HPDE6-E6E7 (cell line): ENCODE measurements at regions not wholly inside any gene's neighbourhood (a gene's known extent, or its start where the extent isn't known, plus 50 kb on each side); places are given as distances from the start of the nearest gene placed in this dataset.

Experiments
- DNase-seq: peaks from one replicate; pipeline ENCODE4 v3.0.0; 2011; ENCODE audit warnings: missing footprints; ENCODE audit errors: extremely low spot score

DNA sequence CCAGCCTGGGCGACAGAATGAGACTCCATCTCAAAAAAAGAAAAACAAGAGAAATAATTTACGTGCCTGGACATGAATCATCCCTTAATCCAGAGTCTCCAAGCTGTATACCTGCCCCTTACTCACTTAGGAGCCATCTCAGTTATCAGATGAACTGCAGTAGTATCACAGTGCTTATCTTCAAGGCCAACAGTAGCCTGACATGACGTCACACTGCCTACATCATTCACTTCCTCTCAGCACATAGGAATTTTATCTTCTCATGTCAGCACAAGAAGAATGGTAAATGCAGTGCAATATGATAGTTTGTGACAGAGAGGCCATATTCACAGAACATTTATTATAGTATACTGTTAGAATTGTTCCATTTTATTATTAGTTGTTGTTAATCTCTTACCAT lies 216.6 kb downstream of the SS18 start:
- DNase-seq = no peak

DNA sequence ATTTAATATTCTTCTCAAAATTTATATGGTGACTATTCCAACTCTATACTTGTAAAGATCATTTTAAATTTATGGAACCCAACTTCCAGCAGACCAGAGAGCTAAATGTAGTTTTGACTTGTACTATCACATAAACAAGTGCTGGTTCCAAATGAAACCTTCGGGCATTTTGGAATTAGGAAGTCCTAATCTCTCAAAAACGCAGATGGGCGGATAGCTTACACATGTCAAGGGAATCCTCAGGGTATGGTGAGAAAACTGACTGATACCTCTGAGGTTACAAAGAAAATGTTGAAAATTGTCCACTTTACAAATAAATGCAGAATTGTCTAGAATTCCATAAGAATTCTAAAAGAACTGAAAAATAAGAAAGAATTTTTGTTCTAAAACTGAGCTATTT lies 224.1 kb downstream of the SS18 start:
- no peak for DNase-seq

DNA sequence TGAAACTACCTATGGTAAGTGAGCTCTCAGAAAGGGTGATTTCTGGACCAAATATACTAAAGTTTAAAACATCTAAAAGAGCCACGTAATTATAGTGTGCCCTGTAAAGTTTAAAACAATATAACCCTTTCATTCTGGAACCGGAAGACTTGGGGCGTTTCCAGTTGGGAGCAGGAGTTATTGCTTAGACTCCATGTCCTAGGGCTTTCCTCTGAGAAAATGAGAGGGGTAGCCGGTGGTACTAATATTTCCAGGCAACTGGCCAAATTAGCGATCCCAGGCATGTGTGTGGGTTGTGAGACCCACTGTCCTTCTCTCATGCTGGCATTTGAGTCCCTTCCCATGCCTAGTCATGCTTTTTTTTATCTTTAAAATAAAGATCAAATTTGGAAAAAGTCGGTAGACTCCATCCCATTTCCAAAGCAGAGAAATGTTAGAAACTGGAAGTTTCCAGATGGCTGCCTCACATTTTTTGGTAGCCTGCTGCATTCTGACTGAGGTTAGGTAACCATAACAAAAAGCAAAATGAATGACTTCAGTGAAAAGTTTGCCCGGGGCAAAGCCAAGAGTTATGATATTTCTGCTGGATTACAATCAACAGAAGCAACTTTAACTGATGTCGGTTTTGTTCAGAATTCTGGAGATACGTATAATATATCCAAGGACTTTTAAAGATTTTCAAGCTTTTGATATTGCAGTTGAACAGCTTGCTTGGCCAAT lies 227.4 kb downstream of the SS18 start:
- DNase-seq = no peak

DNA sequence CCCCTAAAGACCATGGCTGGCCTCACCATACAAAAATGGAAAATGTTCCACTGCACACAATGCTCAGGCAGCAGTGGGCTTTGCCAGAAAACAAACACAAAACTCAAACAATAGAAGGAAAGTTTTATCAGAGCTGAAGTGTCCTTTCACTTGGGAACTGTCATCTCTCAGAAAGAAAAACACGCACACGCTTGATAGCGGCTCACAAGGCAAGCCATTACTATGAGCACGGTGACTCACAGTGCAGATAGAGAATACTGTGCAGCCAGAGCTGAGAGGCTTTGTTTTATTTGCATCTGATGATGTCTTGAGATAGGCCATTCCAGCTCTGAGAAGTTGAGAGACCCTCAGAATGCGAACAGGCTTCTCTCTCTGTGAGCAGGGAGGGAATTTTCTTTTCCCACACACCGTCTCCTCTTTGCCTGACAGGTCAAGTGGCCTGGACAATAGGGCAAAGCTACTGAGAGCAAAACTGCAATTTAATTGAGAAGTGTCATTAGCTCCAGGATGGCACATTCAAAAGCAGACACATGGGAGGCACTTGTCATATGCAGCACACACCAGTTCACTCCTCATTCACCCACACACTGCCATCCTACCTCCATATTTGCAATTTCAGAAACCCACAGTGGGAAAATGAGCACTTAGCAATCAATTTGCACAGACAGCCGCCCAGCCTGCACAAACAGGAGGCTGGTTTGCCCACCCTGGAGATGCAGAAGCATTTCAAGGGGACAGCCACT lies 236.6 kb downstream of the SS18 start:
- no peak for DNase-seq

DNA sequence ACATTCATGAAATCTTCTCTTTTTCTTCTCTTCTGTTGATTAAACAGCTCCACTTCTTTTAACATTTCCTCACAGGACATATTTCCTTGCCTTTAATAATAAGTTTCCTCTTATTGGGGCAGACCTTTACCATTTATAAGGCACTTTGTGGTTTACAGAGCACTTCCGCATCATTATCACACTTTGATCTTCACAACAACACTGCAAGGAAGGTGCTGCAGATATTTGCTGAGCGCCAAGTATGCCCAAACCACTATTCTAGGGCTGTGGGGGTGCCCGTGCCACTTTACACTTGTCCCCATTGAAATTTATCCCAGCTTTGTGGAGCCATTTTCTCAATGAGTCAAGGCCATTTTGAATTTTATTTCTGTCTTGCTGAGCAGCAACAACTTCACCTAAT lies 246.6 kb downstream of the SS18 start:
- no peak for DNase-seq

DNA sequence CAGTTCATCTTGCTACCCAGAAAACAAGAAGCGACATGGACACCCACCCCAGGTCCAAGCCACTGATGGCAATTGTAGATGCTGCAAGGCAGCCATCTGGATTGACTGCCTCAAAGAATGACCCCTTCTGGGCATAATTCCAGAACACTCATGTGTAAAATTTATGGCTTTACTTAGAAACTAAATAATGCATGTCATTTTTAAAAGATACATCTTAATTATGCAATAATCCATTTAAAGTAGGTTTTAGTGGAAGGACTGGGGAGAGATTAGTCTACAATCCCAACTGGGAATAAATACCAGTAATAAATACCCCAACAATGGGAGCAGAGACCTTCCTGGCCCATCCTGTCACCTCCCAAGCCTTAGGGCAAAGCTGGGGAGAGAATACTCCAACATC lies 247.7 kb downstream of the SS18 start:
- DNase-seq = no peak

DNA sequence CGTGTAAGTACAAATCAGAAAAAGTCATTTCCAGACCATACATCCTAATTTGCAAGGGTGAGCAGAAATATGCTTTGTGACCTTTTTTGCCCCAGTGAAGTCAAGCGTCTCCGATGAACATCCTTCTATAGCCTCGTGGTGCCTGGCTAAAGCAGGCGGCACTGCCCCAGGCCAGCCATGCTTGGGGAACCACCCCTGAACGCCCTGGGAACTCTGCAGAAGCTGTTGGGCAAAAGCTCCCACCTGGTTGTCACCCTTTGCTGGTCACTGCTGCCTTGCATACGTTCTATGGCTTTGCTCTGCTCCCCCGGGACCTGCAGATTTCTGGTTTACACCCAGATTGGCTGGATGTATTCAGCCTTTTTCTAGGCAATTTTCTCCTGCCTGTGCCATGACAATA lies 256.4 kb downstream of the SS18 start:
- no peak for DNase-seq

DNA sequence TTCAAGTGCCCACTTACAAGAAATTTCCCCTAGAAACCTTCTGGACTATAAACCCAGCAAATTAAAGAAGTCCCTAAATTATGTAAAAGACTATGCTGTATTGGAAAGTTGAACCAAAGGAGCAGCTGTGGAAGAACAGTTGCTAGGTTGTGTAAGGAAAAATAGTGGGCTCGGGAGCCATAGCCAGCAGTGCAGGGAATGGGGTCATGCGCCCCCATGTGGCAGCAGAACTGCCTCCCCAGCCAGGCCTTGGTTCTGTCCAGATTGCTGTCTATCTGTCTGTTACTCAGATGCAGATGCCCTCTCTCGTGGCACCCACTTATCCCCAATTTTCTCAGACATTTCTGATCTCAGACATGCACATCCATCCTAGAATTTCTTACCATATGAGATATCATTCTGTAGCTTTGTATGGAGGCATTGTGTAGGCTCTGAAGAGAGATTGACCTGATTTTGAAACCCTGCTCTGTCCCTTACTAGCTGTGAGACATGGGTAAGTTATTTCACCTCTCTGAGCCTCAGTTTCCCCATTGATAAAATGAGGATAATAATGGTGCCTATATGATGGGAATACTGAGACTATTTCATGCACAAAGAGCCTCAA lies 258.3 kb downstream of the SS18 start:
- peak; percentile 15 for DNase-seq

DNA sequence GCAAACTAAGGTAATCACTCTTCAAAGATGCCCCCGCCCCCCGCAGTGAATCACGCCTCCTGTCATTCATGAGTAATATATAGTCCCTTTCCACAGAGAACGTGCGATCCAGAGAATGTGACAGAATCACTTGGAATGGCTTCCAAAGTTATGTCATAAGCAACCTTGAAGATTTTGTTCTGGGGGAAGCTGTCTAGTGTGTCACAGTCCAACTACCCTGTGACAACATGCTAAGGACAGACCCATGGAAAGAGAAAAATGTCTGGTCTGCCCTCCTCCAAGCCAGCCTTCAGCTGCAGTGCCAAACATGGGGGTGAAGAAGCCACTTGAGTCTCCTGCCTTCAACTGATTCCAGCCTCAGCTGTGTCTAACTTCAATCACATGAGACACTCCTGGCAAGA lies 259.1 kb downstream of the SS18 start:
- no peak for DNase-seq

DNA sequence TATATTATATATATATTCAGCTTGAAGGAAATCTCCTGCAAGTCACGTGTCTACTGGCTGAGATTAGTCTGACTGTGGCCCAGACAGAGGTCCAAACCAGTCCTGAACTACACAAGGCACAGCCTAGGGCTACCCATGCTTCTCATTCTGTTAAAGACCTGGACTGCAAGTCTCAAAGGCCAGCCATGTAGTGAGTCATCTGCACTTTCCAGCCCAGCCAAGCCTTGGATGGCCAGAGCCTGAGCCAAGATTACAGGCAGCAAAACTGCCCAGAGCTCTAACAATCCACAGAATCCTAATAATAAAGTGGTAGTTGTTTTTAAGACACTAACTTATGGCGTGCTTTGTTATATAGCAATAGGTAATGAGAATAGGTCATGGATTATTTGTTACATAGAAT lies 259.6 kb downstream of the SS18 start:
- DNase-seq = no peak

DNA sequence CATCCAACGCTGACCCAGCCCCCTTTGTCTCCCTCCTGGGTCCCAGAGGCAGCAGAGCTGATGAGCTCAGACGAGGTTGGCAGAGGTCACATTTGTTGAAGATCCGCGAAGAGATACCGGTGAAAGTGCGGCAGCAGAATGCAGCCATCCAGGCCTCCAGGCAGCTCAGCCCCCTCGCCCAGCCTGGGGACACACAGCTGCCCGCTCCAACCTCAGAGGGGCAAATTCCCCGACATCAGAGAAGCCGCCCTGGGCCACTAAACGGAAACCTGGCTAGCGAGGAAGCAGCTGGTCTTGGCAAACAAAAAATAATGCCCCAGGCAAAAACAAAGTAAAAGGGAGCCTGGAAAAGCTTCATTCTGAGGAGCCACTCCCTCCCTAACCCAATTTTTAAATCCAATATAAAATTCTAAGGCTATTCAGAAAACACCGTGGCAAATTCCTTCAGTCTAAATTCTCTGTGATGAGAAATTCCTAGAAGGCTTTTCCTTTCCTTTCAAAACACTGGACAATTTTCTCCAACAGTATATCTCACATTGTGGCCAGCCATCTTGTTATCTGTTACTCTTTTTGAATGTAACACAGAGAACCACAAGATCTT lies 262.4 kb downstream of the SS18 start:
- DNase-seq = no peak

DNA sequence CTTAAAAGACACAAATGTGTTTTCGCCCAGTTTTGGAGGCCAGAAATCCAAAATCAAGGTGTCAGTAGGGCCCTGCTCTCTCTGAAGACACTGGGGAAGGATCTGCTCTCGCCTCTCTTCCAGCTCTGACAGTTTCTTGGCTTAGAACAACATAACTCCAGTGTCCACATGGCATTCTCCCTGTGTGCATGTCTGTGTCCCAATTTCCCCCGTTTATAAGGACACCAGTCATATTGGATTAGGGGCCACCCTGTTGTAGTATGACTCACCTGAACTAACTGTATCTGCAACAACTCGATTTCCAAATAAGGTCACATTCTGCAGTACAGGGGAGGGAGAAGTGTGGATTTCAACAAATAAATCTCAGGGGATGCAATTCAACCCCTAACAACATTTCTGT lies 263.2 kb downstream of the SS18 start:
- DNase-seq = no peak

DNA sequence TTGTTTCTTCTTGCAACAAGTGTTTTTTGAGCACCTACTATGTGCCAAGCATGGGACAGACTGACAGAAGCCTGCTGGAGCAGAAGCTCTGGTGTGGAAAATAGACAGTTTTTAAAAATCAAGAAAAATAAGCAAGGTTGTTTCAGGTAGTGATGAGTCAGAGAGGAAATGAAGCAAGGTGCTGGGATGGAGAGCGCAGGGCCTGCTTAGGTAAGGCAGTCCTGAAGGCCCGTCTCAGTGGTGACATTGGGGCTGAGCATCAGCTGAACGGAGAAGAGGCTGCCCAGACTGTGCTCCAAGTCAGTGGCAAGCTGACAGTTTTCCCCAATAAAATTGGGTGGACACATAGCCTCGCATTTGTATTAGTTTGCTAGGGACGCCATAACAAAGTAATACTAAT lies 263.6 kb downstream of the SS18 start:
- DNase-seq = no peak

DNA sequence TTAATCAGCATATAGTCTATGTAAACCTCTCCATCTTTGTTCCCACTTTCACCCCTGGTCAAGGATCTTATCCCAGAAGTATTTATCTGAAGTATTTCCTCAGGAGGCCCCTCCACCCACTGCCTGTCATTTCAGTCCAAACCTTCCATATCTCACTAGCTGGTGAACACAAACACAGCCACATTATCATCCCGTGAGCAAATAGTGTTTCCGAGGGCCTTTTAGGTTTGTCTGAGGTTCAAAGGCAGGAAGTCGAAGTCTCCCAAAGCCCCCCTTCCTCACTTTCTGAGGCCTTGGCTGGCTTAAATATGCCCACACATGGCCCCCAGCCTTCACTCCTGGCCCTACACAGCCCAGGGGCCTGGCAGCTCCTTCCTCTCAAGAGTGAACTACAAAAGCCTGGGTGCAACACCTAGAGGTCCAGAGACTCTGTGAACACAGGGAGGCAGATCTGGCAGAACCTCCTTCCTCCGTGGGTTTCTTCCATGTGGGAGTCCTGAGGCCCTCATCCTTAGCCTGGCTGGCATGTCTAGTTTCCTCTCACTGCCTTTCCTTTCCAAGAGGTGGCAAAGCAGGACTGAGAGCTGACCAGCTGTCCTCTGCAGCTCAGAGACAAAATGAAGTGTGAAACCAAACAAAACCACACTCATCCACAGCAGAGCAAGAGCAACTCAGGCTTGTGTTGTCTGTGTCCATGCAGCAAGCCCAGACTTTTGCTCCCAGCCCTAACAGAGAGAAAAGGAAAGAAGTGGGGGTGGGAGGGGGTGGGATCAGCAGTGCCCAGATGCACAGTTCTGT lies 264.2 kb downstream of the SS18 start:
- no peak for DNase-seq

DNA sequence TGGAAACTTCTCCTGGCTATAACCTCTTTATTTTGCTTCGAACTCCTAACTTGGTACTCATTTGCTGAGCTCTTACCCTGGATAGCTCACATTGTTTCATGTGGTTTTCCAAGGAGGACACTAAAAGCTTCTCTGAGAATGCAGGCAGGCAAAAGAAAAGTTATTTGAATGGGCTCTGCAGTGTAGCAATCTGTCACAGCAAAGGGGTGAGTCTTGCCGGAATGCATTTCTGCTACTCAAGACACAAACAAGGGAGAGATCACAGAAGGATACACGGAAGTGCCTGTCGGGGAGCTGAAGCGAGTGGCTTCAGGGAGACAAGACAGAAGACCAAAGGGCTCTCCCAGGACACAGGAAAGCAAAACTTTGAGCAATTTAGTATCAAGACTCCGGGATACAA lies 265.4 kb downstream of the SS18 start:
- no peak for DNase-seq

DNA sequence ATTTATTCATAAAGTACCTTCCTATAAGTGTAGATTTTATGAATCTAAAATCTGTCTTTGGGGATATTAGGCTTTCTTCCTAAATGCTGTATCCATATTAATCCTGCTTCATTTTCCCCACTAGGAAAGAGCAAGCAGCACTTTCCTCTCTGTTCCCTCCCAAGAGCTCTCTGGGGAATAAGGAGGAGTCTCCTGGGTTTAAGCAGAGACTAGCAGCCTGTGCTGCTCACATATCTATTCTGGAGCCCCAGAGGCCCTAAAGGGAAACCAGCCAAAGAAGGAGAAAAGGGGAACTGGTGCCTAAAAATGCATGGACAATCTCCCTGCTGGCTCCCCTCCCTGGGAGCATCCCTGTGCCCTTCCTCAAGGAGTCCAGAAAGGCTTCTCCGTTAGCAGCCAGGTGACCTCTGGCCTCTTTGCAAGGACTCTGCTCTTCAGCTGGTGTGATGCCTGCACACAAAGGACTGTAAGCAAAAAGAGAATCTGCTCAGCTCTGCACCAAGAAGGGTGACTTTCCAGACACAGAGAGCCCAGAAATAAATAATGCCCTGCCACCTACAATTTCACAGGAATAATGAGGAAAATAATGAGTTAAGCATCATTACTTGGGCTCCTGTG lies 270.6 kb downstream of the SS18 start:
- no peak for DNase-seq

DNA sequence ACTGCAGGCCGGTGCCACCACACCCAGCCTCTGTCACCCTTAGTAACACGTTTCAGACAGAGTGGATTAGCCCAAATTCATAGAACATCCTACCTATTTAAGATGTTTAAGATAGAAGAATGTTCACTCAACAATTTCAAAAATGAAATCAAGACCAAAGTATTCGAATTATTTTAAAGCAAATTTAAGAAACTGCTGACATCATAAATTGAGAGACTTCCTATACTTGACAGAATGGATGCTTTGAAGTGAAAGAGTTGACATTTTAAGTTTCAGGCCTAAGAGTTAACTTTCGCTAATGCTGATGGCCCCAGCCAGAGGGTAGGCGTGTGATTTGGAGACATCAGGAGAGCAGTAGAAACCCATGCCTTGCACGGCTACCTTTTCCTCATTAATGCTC lies 271.9 kb downstream of the SS18 start:
- no peak for DNase-seq

DNA sequence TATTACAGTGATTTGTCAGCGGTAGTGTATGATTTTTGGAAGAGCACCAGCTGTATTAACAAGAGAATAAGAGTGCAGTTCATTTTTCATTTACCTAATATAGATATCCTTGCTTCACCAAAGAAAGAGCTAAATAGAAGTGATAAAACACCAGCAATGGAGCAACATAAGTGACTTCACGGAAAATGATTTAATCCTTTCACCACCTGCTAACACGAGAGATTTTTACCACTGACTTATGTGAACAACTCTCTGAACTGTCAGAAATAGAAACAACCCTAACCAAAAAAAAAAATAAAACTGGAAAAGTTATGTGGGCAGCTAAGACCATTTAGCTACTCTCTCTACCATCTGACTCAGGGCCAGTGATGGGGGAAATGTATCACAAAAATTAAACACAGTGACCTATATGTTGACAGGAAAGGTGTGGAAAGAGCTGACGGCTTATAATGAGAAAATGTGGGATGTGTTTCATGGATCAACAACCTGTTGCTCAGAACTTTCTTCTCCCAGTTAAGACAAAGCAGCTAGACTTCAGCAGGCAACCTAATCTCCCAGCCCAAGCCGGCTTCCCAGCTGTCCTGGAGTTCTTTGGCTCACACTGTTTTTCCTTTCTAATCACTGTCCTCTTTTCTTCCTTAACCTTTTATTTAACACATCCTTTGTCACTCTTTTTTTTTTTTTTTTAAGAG lies 272.7 kb downstream of the SS18 start:
- no peak for DNase-seq

DNA sequence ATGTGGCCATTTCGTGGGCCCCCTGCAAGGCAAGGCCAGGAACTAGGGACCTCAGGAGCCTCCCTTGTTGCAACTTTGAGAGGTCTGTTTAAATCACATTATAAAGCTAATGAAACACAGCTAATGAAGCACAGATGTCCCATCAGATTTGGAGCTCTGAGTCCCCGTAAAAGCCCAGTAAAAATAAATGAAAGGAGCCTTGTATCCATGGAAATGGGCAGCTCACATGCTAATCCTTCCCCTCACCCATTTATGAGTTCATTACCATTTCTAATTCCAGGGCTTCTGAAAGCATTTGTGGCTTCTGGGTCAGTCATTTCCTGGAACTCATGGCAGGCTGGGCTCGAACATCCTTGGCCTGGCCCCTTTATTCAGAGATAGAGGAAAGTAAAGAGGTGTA lies 274.8 kb downstream of the SS18 start:
- no peak for DNase-seq

DNA sequence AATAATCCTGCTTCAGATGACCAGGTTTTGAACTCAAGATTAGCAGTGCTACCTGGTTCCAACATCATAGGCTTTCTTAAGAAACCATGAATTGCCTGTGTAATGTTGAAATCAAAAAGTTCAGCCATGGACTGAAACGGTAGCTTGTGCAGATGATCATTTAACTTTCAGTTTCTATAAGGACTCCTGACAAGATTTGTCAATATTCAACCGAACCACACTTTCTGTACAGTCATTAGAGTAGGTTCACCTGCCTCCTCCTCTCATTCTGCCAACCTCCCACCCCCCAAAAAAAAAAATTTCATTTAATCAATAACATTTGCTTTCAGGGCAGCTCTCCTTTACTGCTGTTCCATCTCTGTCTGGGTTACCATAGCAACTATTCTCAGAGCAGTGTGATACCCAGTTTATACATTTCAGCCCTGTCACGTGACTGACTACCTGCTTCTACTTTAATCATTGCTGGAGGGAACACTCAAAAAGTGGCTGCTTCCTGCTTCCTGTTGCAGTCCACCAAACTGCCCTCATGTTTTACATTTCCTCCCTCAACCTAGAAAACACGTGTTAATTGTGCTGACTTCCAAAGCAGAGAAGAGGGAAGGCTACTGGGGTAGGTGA lies 275.5 kb downstream of the SS18 start:
- DNase-seq = no peak

DNA sequence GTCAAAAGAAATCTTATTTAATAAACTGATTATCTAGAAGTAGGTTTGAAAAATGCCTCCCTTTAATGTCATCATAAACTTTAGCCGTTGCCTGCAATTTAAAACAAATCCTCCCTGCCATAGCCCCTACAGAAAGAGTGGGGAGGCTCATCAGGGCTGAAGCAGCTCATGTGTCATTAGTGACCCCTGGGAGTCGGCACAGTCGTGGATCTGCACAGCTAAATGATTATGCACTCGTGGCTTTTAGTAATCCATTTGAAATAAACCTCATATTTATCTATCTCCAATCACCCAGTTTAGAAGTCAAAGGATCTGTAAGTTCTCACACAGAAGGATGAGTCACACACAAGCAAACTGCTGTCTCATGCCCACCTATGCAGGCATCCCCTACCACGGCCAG lies 277.3 kb downstream of the SS18 start:
- DNase-seq = no peak
